Hepatocyte (in vitro differentiated cells): ENCODE measurements at regions not wholly inside any gene's neighbourhood (a gene's known extent, or its start where the extent isn't known, plus 50 kb on each side); places are given as distances from the start of the nearest gene placed in this dataset.

Experiments used
- CTCF ChIP-seq: fragments of 200-600 bp; sonication (generic); IDR thresholded peaks from 2 replicates; pipeline ENCODE4 v1.5.1; 2016; ENCODE audit warnings: antibody characterized with exemption, mild to moderate bottlenecking; ENCODE audit not compliant: poor library complexity
- EZH2 ChIP-seq: fragments of 200-600 bp; sonication (generic); IDR thresholded peaks from 2 replicates; pipeline ENCODE4 v1.6.1; 2016; ENCODE audit warnings: antibody characterized with exemption, mild to moderate bottlenecking, borderline replicate concordance

GRCh38 chr3:5058471-5058951, 63.6 kb upstream of the ARL8B start:
- TF ChIP-seq CTCF (no peak), EZH2 (no peak)
